PC-3 (cell line): ENCODE measurements at regions not wholly inside any gene's neighbourhood (a gene's known extent, or its start where the extent isn't known, plus 50 kb on each side); places are given as distances from the start of the nearest gene placed in this dataset.

Source experiments
- CTCF ChIP-seq: fragments of 300-600 bp; sonication (generic); conservative IDR thresholded peaks from 2 replicates; pipeline ENCODE4 v1.5.1; 2017; ENCODE audit warnings: antibody characterized with exemption, low read depth, mild to moderate bottlenecking, low read length
- EZH2phosphoT487 ChIP-seq: fragments of 300-600 bp; sonication (generic); IDR thresholded peaks from 2 replicates; pipeline ENCODE4 v1.6.1; 2018; ENCODE audit warnings: mild to moderate bottlenecking, antibody characterized with exemption, low read length, borderline replicate concordance

GRCh38 chr4:42708625-42709024 lies 51.7 kb upstream of the ATP8A1 start:
- TF ChIP-seq EZH2phosphoT487 (no peak), CTCF (no peak)
